ENCODE measurements at regions not wholly inside any gene's neighbourhood (a gene's known extent, or its start where the extent isn't known, plus 50 kb on each side); places are given as distances from the start of the nearest gene placed in this dataset.

GRCh38 chr4:30462445-30463090 is 257.6 kb upstream of the PCDH7 start:
- TF ChIP-seq SIN3A (IDR thresholded peaks at IDR 0.05; ENCODE audit: borderline replicate concordance, low read depth, low read length): no peak
- no peak for TF ChIP-seq ZBTB21 (CRISPR knock-in tag; IDR thresholded peaks at IDR 0.05)
- TF ChIP-seq BHLHE40 (IDR thresholded peaks at IDR 0.05; ENCODE audit: low read length): no peak
- no peak for TF ChIP-seq POGZ (CRISPR knock-in tag; IDR thresholded peaks at IDR 0.05)
- TF ChIP-seq, protein P1, sequence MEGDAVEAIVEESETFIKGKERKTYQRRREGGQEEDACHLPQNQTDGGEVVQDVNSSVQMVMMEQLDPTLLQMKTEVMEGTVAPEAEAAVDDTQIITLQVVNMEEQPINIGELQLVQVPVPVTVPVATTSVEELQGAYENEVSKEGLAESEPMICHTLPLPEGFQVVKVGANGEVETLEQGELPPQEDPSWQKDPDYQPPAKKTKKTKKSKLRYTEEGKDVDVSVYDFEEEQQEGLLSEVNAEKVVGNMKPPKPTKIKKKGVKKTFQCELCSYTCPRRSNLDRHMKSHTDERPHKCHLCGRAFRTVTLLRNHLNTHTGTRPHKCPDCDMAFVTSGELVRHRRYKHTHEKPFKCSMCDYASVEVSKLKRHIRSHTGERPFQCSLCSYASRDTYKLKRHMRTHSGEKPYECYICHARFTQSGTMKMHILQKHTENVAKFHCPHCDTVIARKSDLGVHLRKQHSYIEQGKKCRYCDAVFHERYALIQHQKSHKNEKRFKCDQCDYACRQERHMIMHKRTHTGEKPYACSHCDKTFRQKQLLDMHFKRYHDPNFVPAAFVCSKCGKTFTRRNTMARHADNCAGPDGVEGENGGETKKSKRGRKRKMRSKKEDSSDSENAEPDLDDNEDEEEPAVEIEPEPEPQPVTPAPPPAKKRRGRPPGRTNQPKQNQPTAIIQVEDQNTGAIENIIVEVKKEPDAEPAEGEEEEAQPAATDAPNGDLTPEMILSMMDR (CRISPR knock-in tag; IDR thresholded peaks at IDR 0.05): no peak
- no peak for TF ChIP-seq ZNF687 (CRISPR knock-in tag; IDR thresholded peaks at IDR 0.05)
- TF ChIP-seq POLR2G (IDR thresholded peaks at IDR 0.05; ENCODE audit: low read depth, low read length): no peak
- TF ChIP-seq, protein P2, sequence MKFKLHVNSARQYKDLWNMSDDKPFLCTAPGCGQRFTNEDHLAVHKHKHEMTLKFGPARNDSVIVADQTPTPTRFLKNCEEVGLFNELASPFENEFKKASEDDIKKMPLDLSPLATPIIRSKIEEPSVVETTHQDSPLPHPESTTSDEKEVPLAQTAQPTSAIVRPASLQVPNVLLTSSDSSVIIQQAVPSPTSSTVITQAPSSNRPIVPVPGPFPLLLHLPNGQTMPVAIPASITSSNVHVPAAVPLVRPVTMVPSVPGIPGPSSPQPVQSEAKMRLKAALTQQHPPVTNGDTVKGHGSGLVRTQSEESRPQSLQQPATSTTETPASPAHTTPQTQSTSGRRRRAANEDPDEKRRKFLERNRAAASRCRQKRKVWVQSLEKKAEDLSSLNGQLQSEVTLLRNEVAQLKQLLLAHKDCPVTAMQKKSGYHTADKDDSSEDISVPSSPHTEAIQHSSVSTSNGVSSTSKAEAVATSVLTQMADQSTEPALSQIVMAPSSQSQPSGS (CRISPR knock-in tag; IDR thresholded peaks at IDR 0.05): no peak
- TF ChIP-seq ZNF790 (CRISPR knock-in tag; IDR thresholded peaks at IDR 0.05; ENCODE audit: borderline replicate concordance): no peak
- no peak for TF ChIP-seq ARNT (IDR thresholded peaks at IDR 0.05)
- no peak for TF ChIP-seq RAD21 (CRISPR knock-in tag; IDR thresholded peaks at IDR 0.05)
- no peak for TF ChIP-seq SRSF1 (optimal IDR thresholded peaks at IDR 0.05; ENCODE audit: low read depth, low read length)
